Mesothelial cell of epicardium (in vitro differentiated cells): ENCODE measurements at regions not wholly inside any gene's neighbourhood (a gene's known extent, or its start where the extent isn't known, plus 50 kb on each side); places are given as distances from the start of the nearest gene placed in this dataset.

ENCODE experiments used
- DNase-seq, 2 experiments: peaks; one replicate each; pipeline ENCODE4 v3.0.0; 2021; ENCODE audit warnings: low spot score in 2 of 2; ENCODE audit not compliant: unreplicated experiment in 2 of 2
- H3K27ac Mint-ChIP-seq: 2 replicates; pipeline ENCODE4 v1.8.0; 2021; ENCODE audit warnings: mixed read lengths
- H3K27me3 Mint-ChIP-seq: 2 replicates; pipeline ENCODE4 v1.8.0; 2021; ENCODE audit warnings: low read depth, mixed read lengths
- H3K36me3 Mint-ChIP-seq: 2 replicates; pipeline ENCODE4 v1.8.0; 2021; ENCODE audit warnings: mixed read lengths
- H3K4me1 Mint-ChIP-seq: 2 replicates; pipeline ENCODE4 v1.8.0; 2021; ENCODE audit warnings: mixed read lengths
- H3K4me3 Mint-ChIP-seq: 2 replicates; pipeline ENCODE4 v1.8.0; 2021; ENCODE audit warnings: mild to moderate bottlenecking, moderate library complexity, mixed read lengths
- H3K9me3 Mint-ChIP-seq: 2 replicates; pipeline ENCODE4 v1.8.0; 2021; ENCODE audit warnings: mixed read lengths
- TF ChIP-seq, protein P1 (sequence below): fragments of 200-600 bp; sonication (generic); IDR thresholded peaks from one replicate; pipeline ENCODE4 v1.5.0; 2021; ENCODE audit warnings: antibody characterized with exemption; ENCODE audit not compliant: unreplicated experiment

DNA sequence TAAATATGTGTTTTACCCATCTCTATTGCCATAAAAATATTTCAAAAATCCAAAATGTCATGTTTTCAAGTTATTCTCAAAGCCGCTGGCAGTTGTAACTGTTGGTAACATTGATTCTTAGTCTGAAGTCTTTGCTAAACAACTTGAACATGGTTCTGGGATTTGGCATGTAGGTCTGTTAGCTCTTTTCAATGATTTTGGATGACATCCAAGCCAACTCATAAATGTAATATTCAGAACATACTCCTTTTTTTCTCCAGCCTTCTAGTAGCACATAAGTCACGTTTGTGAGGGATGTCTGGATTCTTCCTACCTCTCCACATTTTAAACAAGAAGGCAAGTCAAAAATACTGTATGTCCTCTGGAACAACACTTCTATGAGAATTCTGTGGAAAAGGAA, 305.3 kb downstream of the PRR32 start:
- Mint-ChIP-seq H3K4me1 (peaks cover 6% of the 10 kb centered on the region), H3K4me3 (no peak overlapping the region), H3K36me3 (no peaks in the 10 kb centered on the region), H3K27ac (no peak overlapping the region), H3K27me3 (no peaks in the 10 kb centered on the region), H3K9me3 (peaks cover 21% of the 10 kb centered on the region)
- TF ChIP-seq, protein P1, sequence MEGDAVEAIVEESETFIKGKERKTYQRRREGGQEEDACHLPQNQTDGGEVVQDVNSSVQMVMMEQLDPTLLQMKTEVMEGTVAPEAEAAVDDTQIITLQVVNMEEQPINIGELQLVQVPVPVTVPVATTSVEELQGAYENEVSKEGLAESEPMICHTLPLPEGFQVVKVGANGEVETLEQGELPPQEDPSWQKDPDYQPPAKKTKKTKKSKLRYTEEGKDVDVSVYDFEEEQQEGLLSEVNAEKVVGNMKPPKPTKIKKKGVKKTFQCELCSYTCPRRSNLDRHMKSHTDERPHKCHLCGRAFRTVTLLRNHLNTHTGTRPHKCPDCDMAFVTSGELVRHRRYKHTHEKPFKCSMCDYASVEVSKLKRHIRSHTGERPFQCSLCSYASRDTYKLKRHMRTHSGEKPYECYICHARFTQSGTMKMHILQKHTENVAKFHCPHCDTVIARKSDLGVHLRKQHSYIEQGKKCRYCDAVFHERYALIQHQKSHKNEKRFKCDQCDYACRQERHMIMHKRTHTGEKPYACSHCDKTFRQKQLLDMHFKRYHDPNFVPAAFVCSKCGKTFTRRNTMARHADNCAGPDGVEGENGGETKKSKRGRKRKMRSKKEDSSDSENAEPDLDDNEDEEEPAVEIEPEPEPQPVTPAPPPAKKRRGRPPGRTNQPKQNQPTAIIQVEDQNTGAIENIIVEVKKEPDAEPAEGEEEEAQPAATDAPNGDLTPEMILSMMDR = no peak
- no peak for DNase-seq

DNA sequence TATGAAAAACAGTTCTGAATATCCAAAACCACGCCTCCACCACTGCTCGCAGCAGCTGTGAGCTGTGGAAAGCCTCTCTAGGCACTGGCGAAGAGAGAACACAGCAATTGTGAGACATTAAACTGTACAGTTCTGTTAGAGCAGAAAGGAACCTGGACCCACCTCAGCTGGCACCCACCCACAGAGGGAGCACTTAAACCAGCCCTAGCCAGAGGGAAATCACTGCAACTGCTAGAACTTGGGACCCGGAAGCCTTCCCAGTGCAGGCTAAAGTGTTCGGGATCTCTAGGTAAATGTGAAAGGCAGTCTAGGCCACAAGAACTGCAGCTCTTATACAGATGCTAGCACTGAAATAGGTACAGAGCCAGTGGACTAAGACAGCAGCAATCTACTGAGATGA, 308.8 kb downstream of the PRR32 start:
- H3K9me3 Mint-ChIP-seq = peaks cover 42% of the 10 kb centered on the region
- no peaks in the 10 kb centered on the region for H3K36me3 Mint-ChIP-seq
- H3K4me1 Mint-ChIP-seq = peaks cover 6% of the 10 kb centered on the region
- DNase-seq = no peak
- no peak overlapping the region for H3K4me3 Mint-ChIP-seq
- TF ChIP-seq, protein P1 = no peak
- H3K27ac Mint-ChIP-seq = no peak overlapping the region
- no peaks in the 10 kb centered on the region for H3K27me3 Mint-ChIP-seq

GRCh38 chrX:127129510-127129909, 310.0 kb downstream of the PRR32 start:
- TF ChIP-seq, protein P1 = no peak
- H3K9me3 Mint-ChIP-seq = peaks cover 42% of the 10 kb centered on the region
- H3K36me3 Mint-ChIP-seq = no peaks in the 10 kb centered on the region
- no peak overlapping the region for H3K4me3 Mint-ChIP-seq
- DNase-seq = no peak
- no peaks in the 10 kb centered on the region for H3K27me3 Mint-ChIP-seq
- peaks cover 6% of the 10 kb centered on the region for H3K4me1 Mint-ChIP-seq
- H3K27ac Mint-ChIP-seq = no peak overlapping the region

GRCh38 chrX:127138218-127138617, 318.7 kb downstream of the PRR32 start:
- TF ChIP-seq, protein P1 = no peak
- H3K4me1 Mint-ChIP-seq = no peaks in the 10 kb centered on the region
- H3K27ac Mint-ChIP-seq = no peak overlapping the region
- no peak for DNase-seq
- no peaks in the 10 kb centered on the region for H3K27me3 Mint-ChIP-seq
- H3K36me3 Mint-ChIP-seq = no peaks in the 10 kb centered on the region
- no peak overlapping the region for H3K4me3 Mint-ChIP-seq
- peaks cover 31% of the 10 kb centered on the region for H3K9me3 Mint-ChIP-seq

- no peaks in the 10 kb centered on the region for H3K4me1 Mint-ChIP-seq
- H3K36me3 Mint-ChIP-seq = no peaks in the 10 kb centered on the region
- no peak overlapping the region for H3K27ac Mint-ChIP-seq
- H3K4me3 Mint-ChIP-seq = no peak overlapping the region
- H3K9me3 Mint-ChIP-seq = peaks cover under 1% of the 10 kb centered on the region
- TF ChIP-seq, protein P1 = no peak
- no peak for DNase-seq
- no peaks in the 10 kb centered on the region for H3K27me3 Mint-ChIP-seq
Measured at GRCh38 chrX:127177966-127178365, 358.4 kb downstream of the PRR32 start.

- Mint-ChIP-seq H3K36me3 (no peaks in the 10 kb centered on the region), H3K4me1 (no peaks in the 10 kb centered on the region), H3K27me3 (no peaks in the 10 kb centered on the region), H3K27ac (no peak overlapping the region), H3K4me3 (no peak overlapping the region), H3K9me3 (peaks cover 25% of the 10 kb centered on the region)
- TF ChIP-seq, protein P1 = no peak
- DNase-seq = no peak
Measured at GRCh38 chrX:127187095-127187494, 367.6 kb downstream of the PRR32 start.
